ENCODE measurements at regions not wholly inside any gene's neighbourhood (a gene's known extent, or its start where the extent isn't known, plus 50 kb on each side); places are given as distances from the start of the nearest gene placed in this dataset.
"Not testable (repeated sequence)": the region's sequence is repeated elsewhere in the genome, so short reads cannot be mapped to it uniquely, and the experiment has no call there.

GRCh38 chr3:26307192-26307591 lies 315.4 kb upstream of the LRRC3B start:
- no peak for TF ChIP-seq ZFX (IDR thresholded peaks at IDR 0.05)
- no peak for TF ChIP-seq CTCF (conservative IDR thresholded peaks at IDR 0.05)

DNA sequence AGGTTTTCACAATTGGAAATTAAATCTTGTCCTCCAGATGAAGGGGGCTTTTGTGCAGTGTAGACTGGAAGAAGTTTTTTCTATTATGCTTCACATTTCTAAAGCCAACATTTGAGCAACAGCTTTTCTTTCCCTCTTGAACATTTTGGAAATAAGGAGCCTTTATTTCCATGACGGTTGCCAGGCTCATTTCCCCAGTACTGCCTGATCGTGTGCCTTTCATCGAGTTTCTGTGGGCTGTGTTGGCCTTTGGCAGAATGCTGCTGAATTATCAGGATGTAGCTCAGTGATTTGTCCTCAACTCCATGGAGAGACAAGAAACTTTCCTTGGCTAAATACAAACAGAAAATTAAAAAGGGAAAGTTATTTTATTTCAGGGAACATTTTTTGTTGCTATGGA lies 314.8 kb upstream of the LRRC3B start:
- TF ChIP-seq CTCF (conservative IDR thresholded peaks at IDR 0.05) (no peak), ZFX (IDR thresholded peaks at IDR 0.05) (no peak)
- no peak overlapping the region for H3K27ac ChIP-seq

More at GRCh38 chr3:26307192-26307591, 315.4 kb upstream of the LRRC3B start:
- no peak overlapping the region for H3K27ac ChIP-seq

DNA sequence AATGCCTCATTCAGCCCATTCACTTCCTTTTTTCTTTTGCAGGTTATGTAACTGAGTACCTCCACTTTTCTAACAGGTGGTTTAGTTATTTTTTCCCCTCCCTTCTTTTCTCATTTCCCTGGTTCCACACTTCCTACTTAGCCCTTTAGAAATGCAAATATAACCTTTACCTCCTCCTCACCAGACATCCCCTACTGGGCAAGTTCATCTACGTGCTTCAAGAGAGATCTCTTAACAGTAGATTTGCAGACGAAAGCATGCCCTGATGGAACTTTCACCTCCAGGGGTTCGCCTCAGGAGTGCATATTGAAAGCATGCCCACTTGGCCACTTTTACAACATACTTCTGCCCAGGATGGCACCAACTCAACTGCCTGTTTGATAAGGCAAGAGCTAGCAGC lies 314.1 kb upstream of the LRRC3B start:
- TF ChIP-seq CTCF (conservative IDR thresholded peaks at IDR 0.05), result no peak
- TF ChIP-seq ZFX (IDR thresholded peaks at IDR 0.05), result no peak
- H3K27ac ChIP-seq, result no peak overlapping the region

DNA sequence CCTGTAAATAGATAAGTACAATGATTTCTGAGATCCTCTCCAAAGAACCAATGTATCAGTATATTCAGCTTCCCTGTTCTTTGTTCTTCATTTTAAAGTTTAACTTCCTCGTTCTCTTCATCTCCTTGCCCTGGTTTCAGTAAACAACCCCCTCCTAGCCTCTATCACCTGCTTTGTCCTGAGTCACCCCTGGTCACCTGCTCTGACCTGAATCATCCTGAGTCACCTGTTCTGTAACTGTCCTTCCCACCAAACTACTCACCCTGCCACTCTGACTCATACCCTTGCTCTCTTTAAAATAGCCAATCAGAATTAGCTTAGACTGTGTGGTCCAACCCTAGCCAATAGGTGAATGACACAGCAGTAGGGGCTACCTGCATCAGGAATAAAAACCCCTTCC lies 313.0 kb upstream of the LRRC3B start:
- not testable (repeated sequence) for H3K27ac ChIP-seq

GRCh38 chr3:26312816-26313215 lies 309.8 kb upstream of the LRRC3B start:
- TF ChIP-seq CTCF (conservative IDR thresholded peaks at IDR 0.05) (no peak), ZFX (IDR thresholded peaks at IDR 0.05) (no peak)

DNA sequence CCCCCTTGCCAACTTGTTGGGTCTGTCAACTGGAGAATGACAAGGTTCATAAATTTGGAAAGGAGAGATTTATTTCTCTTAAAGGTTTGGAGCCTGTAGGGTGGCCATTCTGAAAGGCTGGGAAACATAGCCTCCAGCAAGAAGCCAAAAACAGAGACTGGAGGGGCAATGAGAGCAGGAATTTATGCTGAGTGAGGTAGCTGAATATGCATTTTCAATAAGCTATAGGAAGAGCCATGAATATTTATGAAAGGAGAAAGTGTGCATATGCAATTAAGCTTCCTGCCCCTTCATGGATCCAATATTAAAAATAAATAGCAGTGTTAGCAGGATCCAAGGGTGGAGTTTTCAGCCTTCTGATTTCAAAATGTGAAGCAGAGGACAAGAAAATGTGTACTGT lies 306.1 kb upstream of the LRRC3B start:
- TF ChIP-seq ZFX (IDR thresholded peaks at IDR 0.05) (no peak), CTCF (conservative IDR thresholded peaks at IDR 0.05) (no peak)
- no peak overlapping the region for H3K27ac ChIP-seq

More at GRCh38 chr3:26312816-26313215, 309.8 kb upstream of the LRRC3B start:
- H3K27ac ChIP-seq, result no peak overlapping the region

DNA sequence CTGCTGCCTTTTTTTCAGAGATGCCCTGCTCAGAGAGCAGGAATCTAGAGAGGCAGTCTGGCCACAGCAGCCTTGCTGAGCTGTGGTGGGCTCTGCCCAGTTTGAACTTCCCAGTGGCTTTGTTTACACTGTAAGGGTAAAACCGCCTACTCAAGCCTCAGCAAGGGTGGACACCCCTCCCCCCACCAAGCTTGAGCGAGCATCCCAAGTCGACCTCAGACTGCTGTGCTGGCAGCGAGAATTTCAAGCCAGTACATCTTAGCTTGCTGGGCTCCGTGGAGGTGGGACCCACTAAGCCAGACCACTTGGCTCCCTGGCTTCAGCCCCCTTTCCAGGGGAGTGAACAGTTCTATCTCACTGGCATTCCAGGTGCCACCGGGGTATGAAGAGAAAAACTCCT lies 298.8 kb upstream of the LRRC3B start:
- not testable (repeated sequence) for H3K27ac ChIP-seq

DNA sequence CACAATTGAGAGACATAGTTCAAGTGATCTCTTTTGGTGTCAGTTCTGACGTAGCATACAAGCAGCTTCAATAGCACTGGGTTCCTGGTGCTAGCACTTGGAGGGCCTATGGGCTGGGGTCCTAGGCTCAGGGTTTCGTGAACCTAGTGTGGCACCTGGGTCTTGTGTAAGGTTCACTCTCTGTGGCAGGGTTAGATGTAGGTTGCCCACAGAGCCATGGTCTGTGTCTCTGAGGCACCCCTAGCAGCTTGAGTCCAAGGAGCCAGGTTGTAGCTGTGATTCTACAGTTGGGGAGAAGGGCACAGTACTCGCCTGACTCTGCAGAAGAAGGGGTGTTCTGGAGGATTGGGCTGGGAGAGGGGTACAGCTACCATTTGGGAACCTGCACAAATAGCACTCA lies 282.6 kb upstream of the LRRC3B start:
- TF ChIP-seq ZFX (IDR thresholded peaks at IDR 0.05), result no peak
- TF ChIP-seq CTCF (conservative IDR thresholded peaks at IDR 0.05), result no peak
- no peak overlapping the region for H3K27ac ChIP-seq

- H3K27ac ChIP-seq, result no peak overlapping the region
- TF ChIP-seq CTCF (conservative IDR thresholded peaks at IDR 0.05), result no peak
- no peak for TF ChIP-seq ZFX (IDR thresholded peaks at IDR 0.05)
Observed at GRCh38 chr3:26343647-26344046, 278.9 kb upstream of the LRRC3B start.
